ENCODE measurements at regions not wholly inside any gene's neighbourhood (a gene's known extent, or its start where the extent isn't known, plus 50 kb on each side); places are given as distances from the start of the nearest gene placed in this dataset.

DNA sequence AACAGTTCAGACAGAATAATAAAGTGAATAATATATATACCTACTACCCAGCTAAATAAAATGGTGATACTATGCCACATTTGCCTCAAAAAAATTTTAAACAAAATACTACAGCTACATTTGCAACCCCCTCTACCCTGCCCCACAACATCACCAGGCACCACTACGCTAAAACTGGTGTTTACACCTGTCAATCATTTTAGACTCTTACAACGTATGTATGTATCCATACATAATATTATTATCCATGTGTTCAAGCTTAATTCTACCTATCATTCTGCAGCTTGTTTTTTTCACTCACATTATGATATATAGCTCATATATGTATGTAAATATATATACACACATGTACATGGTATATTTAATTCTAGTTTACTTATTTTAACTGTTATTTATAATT lies 62.5 kb downstream of the NIBAN1 start:
- TF ChIP-seq USF1 (IDR thresholded peaks at IDR 0.05) (no peak), REST (IDR thresholded peaks at IDR 0.05; ENCODE audit: low read depth) (no peak), YY1 (IDR thresholded peaks at IDR 0.05; ENCODE audit: low read depth) (no peak), TCF12 (IDR thresholded peaks at IDR 0.05; ENCODE audit: low read depth) (no peak), CEBPB (IDR thresholded peaks at IDR 0.05) (no peak), FOXM1 (IDR thresholded peaks at IDR 0.05; ENCODE audit: borderline replicate concordance, low read depth) (no peak), RAD21 (IDR thresholded peaks at IDR 0.05; ENCODE audit: low read depth) (no peak), TAF1 (IDR thresholded peaks at IDR 0.05; ENCODE audit: low read depth) (no peak), NFIC (IDR thresholded peaks at IDR 0.05) (no peak), CREB1 (IDR thresholded peaks at IDR 0.05; ENCODE audit: low read depth) (no peak)

DNA sequence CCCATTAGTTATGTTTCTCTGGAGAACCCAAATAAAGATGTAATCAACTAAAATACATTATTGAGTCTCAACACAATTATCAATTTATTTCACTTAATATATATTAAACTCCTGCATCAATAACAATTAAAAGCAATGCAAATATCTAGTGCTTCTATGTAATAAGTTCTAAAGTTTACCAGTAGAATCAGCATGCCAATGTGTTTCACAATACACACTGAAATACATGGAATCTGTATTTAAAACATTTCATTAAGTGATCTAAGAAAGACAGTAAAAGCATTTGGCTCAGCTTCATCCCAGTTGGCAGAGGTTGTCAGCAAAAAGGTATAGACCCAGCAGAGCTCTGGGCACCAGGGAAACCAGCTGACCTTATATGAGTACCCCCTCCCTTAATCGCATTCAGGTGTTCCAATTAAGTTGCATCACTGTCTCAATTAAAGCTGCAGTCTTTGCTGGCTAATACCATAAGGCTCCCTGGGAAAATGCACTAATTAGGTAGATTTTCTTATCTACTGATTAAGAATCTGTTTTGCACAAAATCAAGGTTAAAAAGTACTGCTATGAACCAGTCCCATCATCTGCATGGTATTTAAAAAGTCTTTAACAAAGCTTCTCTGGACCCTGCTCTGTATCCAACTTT lies 63.1 kb downstream of the NIBAN1 start:
- TF ChIP-seq YY1 (IDR thresholded peaks at IDR 0.05; ENCODE audit: low read depth) (no peak), USF1 (IDR thresholded peaks at IDR 0.05) (no peak), TCF12 (IDR thresholded peaks at IDR 0.05; ENCODE audit: low read depth) (no peak), RAD21 (IDR thresholded peaks at IDR 0.05; ENCODE audit: low read depth) (no peak), EP300 (IDR thresholded peaks at IDR 0.05; ENCODE audit: borderline replicate concordance) (no peak), FOXM1 (IDR thresholded peaks at IDR 0.05; ENCODE audit: borderline replicate concordance, low read depth) (no peak), CREB1 (IDR thresholded peaks at IDR 0.05; ENCODE audit: low read depth) (no peak)

DNA sequence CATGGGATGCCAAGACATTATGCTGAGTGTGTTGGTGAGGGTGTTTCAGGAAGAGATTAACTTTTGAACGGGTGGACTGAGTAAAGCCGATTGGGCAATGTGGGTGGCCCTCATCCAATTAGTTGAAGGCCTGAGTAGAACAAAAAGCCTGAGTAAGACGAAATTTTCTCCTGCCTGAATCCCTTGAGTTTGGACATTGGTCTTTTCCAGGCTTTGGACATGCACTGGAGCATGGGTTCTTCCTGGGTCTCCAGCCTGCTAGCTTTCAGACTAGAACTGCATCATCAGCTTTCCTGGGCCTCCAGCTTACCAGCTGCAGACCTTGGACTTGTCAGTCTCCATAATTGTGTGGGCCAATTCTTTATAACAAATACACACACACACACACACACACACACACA lies 63.6 kb downstream of the NIBAN1 start:
- TF ChIP-seq EGR1 (IDR thresholded peaks at IDR 0.05), result no peak
- TF ChIP-seq USF1 (IDR thresholded peaks at IDR 0.05), result no peak
- no peak for TF ChIP-seq NFIC (IDR thresholded peaks at IDR 0.05)
- TF ChIP-seq CEBPB (IDR thresholded peaks at IDR 0.05), result no peak
- TF ChIP-seq, protein P1, sequence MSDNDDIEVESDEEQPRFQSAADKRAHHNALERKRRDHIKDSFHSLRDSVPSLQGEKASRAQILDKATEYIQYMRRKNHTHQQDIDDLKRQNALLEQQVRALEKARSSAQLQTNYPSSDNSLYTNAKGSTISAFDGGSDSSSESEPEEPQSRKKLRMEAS (IDR thresholded peaks at IDR 0.05), result no peak
- no peak for TF ChIP-seq EP300 (IDR thresholded peaks at IDR 0.05; ENCODE audit: borderline replicate concordance)
- no peak for TF ChIP-seq RAD21 (IDR thresholded peaks at IDR 0.05; ENCODE audit: low read depth)
- TF ChIP-seq TAF1 (IDR thresholded peaks at IDR 0.05; ENCODE audit: low read depth), result no peak

DNA sequence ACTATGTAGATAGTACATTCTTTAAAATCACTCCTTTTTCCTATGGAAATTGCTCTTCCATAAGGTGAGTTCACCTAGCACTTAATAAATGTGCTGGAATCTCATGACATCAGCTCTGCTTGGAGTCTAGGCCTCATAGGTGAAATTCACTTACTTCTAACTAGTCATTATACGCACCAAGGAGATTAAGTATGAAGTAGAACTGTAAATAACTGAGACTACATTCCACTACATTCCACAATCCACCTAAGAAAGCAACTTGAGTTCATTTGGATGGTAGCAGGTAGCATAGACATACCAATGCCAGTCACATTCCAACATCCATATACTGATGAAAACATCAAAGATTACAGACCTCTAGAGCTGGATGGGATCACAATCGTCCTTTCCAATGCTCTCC lies 64.3 kb downstream of the NIBAN1 start:
- TF ChIP-seq CEBPB (IDR thresholded peaks at IDR 0.05) (no peak), EP300 (IDR thresholded peaks at IDR 0.05; ENCODE audit: borderline replicate concordance) (no peak), CREB1 (IDR thresholded peaks at IDR 0.05; ENCODE audit: low read depth) (no peak), TEAD4 (IDR thresholded peaks at IDR 0.05) (no peak), REST (IDR thresholded peaks at IDR 0.05; ENCODE audit: low read depth) (no peak), YY1 (IDR thresholded peaks at IDR 0.05; ENCODE audit: low read depth) (no peak), NFIC (IDR thresholded peaks at IDR 0.05) (no peak), EGR1 (IDR thresholded peaks at IDR 0.05) (no peak), USF1 (IDR thresholded peaks at IDR 0.05) (no peak), FOXM1 (IDR thresholded peaks at IDR 0.05; ENCODE audit: borderline replicate concordance, low read depth) (no peak)
- TF ChIP-seq, protein P1 (IDR thresholded peaks at IDR 0.05), result no peak

GRCh38 chr1:184909019-184909418 lies 65.3 kb downstream of the NIBAN1 start:
- TF ChIP-seq USF1 (IDR thresholded peaks at IDR 0.05), result no peak
